HG03025 (cell line): ENCODE measurements at regions not wholly inside any gene's neighbourhood (a gene's known extent, or its start where the extent isn't known, plus 50 kb on each side); places are given as distances from the start of the nearest gene placed in this dataset.

Source experiments
- ATAC-seq: cut with Tn5 transposase; IDR thresholded peaks from one replicate; pipeline ENCODE4 v1.9.1; 2021; ENCODE audit warnings: mild to moderate bottlenecking, moderate library complexity; ENCODE audit not compliant: unreplicated experiment, low FRiP score

DNA sequence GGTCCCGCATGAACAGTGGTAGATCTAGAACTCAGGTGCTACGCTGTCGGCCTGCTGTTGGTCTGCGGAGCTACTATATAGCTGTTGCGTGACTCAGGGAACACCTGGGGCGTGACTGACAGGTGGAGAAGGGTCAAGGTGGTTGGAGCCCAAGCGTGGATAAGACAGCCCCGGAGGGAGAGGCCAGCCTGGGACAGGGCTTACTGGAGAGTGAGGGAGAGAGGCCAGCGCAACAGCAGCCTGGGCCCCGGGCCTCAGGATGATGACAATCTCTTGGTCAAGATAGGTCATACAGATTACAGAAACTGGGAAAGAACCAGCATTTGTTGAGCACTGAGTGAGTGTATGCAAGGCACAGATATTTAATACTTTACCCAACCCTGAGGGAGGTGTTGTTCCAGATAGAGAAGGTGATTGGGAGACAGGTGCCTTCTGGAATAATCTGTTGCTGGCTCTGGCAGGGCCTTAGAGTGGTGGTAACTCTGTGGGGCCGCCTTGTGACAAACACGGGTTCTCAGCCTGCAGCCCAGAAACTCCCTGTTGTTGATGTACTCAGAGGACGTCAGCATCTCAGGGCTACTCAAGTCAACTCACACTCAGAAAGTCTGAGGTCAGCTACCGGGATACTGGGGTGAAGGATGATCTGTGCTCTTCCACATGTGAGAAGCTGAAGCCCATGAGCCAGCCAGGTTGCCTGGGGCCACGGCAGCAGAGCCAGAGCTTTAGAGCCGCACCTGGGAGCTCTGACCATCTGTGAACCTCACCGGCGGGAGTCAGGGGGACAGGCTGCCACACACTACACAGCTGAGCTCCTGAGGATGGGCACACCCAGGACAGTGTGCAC, 265.4 kb upstream of the HES1 start:
- no peak for ATAC-seq

- ATAC-seq, result no peak
Observed at GRCh38 chr3:193871220-193871485, 264.8 kb upstream of the HES1 start.

- ATAC-seq, result no peak
Observed at GRCh38 chr3:193872265-193872753, 263.6 kb upstream of the HES1 start.

DNA sequence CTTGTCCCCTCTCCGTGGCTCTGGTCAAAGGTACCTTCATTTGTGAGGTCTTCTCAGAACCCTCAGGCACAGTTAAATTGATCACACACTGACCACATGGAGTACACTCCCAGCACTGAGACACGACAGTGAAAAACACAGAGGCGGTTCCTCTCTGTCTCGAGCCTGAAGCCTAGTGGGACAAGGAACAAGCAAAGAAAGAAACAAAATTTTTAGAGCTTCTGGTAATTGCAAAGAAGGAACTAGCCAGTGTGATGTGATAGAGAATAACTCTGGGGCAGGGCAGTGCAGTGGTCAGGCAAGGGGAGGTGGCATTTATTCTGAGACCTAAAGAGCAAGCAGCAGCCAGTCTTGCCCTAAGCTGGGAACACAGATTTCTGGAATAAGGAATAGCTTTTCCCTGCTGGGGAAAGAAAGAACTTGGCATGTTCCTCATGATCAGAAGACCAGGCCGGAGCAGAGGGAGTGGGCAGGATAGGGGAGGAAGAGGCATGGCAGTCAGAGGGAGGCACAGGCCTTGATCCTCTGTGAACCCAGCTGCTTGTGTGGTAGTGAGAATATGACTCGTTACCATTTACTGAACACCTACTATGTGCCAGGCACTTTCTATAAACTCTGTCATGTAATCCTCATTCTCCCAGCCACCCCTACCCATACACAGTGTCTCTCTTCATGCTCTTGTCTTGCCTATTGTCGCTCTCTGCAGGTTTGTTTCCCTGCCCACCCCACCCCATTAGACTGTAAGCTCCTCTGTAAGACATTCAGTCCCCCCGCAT, 262.3 kb upstream of the HES1 start:
- no peak for ATAC-seq

- ATAC-seq, result no peak
Observed at GRCh38 chr3:193874512-193874911, 261.4 kb upstream of the HES1 start.

- ATAC-seq, result no peak
Observed at GRCh38 chr3:193874997-193875593, 260.9 kb upstream of the HES1 start.

DNA sequence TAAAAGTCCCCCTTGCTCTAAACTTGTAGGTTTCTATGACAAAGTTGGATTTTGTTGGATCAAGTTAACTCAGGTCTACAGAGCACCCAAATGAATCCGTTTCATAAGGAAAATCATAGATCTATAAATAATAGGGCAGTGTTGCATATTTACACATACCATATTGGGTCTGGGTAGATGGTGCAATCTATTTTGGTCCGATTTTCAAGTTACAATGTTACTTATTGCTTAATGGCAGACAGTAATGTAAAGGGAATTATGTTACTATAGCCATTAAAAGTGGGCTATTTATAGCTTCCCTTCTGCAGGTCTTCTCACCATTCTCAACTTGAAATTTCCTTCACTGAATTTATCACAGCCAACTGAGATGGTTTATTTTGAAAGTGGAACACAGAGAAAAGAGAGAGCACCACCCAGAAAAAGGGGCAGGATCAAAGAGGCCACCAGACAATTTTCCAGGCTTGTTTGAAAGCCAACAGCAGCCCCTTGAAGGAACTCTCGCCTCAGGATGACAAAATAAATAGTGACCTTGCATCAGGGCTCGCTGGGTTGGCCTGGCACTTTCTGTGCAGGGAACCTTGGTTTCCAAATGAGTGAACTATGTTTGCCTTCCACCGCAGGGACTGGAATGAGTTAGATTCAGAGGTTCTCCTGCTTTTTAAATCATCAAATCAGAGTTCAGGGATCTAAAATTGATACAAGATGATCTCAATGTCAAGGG, 260.2 kb upstream of the HES1 start:
- no peak for ATAC-seq

GRCh38 chr3:193879099-193879863, 256.7 kb upstream of the HES1 start:
- ATAC-seq, result no peak

DNA sequence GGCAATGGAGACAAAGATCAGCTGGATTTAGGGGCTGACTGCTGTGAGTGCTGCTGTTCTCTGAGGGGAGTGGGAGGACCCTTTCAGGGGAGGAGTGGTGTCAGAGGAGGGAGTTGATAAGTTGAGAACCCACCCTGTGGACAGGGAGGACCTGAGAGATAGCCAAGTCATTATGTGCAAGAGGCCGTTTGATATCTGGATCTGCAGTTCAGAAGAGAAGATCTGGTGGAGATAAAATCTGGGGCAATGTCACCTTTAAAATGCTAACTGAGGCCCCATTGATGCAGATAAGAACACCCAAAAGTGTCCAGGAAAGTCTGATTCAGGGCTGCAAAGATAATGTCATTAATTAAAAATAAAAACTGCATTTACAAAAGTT, 256.1 kb upstream of the HES1 start:
- ATAC-seq, result no peak

GRCh38 chr3:193882091-193882490, 253.9 kb upstream of the HES1 start:
- ATAC-seq, result no peak

- ATAC-seq, result no peak
Observed at GRCh38 chr3:193883551-193883950, 252.4 kb upstream of the HES1 start.

- no peak for ATAC-seq
Observed at GRCh38 chr3:193884027-193884426, 251.9 kb upstream of the HES1 start.

- no peak for ATAC-seq
Observed at GRCh38 chr3:193884652-193885051, 251.3 kb upstream of the HES1 start.

DNA sequence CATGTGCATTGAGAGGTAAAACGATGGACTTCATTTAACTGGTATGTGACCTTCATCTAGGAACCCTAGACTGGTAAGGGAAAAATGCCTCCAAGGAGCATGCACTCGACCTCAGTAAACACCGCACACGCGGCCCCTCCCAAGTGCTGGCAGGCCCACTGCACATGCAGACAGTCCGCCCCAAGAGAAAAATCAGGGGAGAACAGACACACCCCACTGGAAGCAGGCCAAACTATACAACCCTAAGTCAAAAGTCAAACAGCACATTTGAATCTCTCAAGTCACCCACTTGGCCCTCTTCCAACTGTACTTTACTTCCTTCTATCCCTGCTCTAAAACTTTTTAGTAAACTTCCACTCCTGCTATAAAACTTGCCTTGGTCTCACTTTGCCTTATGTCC, 250.1 kb upstream of the HES1 start:
- no peak for ATAC-seq

DNA sequence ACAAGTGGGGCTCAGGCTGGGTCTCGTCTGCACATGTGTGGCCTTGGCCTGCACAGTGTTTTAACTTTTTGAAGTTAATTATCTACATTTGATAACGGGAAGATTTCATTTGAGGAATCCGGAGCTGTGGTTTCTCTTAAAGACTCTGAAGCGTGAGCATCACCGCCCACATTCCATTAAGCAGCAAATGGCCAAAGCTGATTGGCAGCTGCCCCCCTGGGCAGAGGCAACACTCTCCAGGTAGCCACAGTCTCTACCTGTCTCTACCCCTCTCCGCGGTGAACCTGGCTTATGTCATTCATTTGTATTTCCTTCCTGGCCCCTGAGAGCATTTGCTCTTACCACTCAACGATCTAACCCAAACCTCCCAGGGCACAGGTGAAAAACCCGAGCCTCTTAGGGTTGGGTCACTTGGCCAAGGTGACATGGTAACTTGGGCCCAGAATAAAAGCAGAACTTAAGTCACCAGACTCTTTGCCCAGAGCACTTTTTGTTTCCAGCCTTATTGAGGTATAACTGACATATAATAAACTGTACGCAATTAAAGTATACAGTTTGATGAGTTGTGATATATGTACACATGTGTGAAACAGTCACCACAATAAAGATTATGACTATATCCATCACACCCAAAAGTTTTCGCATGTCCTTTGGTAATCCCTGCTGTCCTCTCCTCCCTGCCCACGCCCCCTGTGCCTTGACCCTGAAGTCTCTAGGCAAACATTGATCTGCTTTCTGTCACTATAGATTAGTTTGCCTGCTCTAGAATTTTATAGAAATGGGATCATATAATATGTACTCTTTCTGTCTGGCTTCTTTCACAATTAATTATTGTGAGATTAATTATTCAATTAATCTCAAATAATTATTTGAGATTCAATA, 245.7 kb upstream of the HES1 start:
- no peak for ATAC-seq

- ATAC-seq, result no peak
Observed at GRCh38 chr3:193894121-193894863, 241.7 kb upstream of the HES1 start.

GRCh38 chr3:193895409-193895808, 240.5 kb upstream of the HES1 start:
- ATAC-seq, result no peak

DNA sequence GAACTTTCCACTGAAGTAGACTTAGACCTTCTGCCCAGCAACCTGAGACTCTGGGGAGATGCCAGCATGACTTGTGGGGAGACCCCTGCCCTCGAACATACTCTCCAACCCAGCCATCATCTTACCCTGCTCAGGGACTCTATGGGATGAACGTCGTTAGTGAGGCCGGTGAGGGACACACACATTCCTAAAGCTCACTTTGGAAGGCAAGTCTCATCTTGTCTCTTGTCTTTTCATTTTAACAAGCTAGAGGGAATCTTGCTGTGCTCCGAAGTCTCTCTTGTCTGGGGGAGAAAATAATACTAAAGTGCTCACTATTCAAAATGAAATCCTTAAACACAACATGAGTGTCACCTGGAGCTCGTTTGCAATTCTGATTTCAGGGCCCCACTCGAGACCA, 239.5 kb upstream of the HES1 start:
- no peak for ATAC-seq

DNA sequence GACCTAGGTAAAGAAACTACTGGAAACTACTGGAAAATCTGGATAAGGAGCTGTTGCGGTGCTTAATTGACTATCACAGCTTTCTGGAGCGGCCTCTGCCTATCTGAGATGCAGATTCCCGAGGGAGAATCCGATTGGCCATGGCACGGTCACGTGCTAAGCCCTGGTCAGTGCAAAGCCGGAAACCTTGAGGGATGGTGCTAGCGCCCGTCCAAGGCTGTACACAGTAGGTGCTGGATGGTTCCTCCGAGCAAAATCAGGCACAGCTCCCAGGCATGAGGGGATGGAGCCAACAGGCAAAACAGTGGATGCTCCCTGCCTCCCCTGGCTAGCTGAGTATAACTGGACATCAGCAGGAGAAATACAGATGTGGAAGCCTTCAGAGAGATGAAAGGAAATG, 238.7 kb upstream of the HES1 start:
- no peak for ATAC-seq
